ENCODE measurements at regions not wholly inside any gene's neighbourhood (a gene's known extent, or its start where the extent isn't known, plus 50 kb on each side); places are given as distances from the start of the nearest gene placed in this dataset.
A peak's percentile ranks its signal among the peaks of the same experiment; 100 is the strongest.

DNA sequence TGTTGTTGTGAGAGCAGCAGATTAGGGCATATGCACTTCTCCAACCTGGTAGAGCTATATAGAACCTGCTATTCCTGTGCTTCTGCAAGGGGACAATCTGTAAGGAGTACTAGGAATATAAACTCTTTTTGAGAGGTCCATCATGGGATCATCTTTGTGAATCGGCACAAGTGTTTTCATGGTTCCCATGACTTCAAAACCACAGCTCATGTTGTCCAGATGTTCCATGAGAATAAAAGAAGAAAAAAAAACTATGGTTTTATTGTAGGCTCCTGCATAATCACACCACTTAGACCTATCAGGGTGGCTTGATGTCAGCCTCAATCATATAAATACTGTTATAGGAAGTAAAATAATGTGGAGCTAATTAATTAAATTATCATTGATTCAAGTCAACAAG is 311.4 kb upstream of the ATP2B1 start:
- Histone ChIP-seq H3K4me3 (no peak overlapping the region), H3K4me1 (no peaks in the 10 kb centered on the region), H3K9me3 (replicated peaks) (no peaks in the 10 kb centered on the region), H3K27ac (replicated peaks) (no peak overlapping the region), H3K27me3 (ENCODE audit: low read depth) (no peaks in the 10 kb centered on the region), H3K36me3 (no peaks in the 10 kb centered on the region)
- intact Hi-C loops (cut with micrococcal nuclease) = no loop called here
- TF ChIP-seq, protein P1, sequence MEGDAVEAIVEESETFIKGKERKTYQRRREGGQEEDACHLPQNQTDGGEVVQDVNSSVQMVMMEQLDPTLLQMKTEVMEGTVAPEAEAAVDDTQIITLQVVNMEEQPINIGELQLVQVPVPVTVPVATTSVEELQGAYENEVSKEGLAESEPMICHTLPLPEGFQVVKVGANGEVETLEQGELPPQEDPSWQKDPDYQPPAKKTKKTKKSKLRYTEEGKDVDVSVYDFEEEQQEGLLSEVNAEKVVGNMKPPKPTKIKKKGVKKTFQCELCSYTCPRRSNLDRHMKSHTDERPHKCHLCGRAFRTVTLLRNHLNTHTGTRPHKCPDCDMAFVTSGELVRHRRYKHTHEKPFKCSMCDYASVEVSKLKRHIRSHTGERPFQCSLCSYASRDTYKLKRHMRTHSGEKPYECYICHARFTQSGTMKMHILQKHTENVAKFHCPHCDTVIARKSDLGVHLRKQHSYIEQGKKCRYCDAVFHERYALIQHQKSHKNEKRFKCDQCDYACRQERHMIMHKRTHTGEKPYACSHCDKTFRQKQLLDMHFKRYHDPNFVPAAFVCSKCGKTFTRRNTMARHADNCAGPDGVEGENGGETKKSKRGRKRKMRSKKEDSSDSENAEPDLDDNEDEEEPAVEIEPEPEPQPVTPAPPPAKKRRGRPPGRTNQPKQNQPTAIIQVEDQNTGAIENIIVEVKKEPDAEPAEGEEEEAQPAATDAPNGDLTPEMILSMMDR (IDR thresholded peaks at IDR 0.05; ENCODE audit: borderline replicate concordance) = no peak
- no peak for DNase-seq

GRCh38 chr12:90017316-90017715 is 308.7 kb upstream of the ATP2B1 start:
- intact Hi-C loops (cut with micrococcal nuclease) = no loop called here
- H3K9me3 ChIP-seq (replicated peaks) = no peaks in the 10 kb centered on the region
- no peaks in the 10 kb centered on the region for H3K4me1 ChIP-seq
- H3K36me3 ChIP-seq = no peaks in the 10 kb centered on the region
- no peak overlapping the region for H3K27ac ChIP-seq (replicated peaks)
- H3K4me3 ChIP-seq = no peak overlapping the region
- no peaks in the 10 kb centered on the region for H3K27me3 ChIP-seq (ENCODE audit: low read depth)
- TF ChIP-seq, protein P1 (IDR thresholded peaks at IDR 0.05; ENCODE audit: borderline replicate concordance) = no peak
- DNase-seq = no peak

DNA sequence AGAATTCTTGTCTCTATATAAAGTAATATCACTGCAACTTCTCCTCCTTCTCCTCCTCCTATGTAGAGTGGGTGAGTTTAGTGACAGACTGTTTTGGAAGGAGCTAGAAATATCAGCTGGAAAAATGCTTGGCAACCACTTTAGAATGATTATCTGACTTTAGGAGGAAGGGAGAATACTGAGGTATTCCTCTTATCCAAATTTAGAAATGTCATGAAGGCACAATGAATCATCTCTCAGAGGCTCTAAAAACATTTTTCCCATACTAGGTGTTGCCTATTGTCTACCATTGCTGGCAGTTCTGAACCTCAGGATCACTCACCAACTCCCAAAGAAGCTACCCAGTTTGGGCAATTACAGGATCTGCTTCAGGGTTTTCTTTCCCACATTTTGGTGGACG is 306.6 kb upstream of the ATP2B1 start:
- no peak for DNase-seq
- no peaks in the 10 kb centered on the region for H3K36me3 ChIP-seq
- intact Hi-C loops (cut with micrococcal nuclease) = no loop called here
- H3K4me3 ChIP-seq = no peak overlapping the region
- no peaks in the 10 kb centered on the region for H3K4me1 ChIP-seq
- H3K27ac ChIP-seq (replicated peaks) = no peak overlapping the region
- H3K27me3 ChIP-seq (ENCODE audit: low read depth) = no peaks in the 10 kb centered on the region
- TF ChIP-seq, protein P1 (IDR thresholded peaks at IDR 0.05; ENCODE audit: borderline replicate concordance) = no peak
- no peaks in the 10 kb centered on the region for H3K9me3 ChIP-seq (replicated peaks)

- H3K9me3 ChIP-seq (replicated peaks) = no peaks in the 10 kb centered on the region
- H3K4me3 ChIP-seq = no peak overlapping the region
- intact Hi-C loops (cut with micrococcal nuclease) = no loop called here
- H3K4me1 ChIP-seq = no peaks in the 10 kb centered on the region
- H3K27me3 ChIP-seq (ENCODE audit: low read depth) = no peaks in the 10 kb centered on the region
- DNase-seq = no peak
- TF ChIP-seq, protein P1 (IDR thresholded peaks at IDR 0.05; ENCODE audit: borderline replicate concordance) = peak; percentile 15
- no peaks in the 10 kb centered on the region for H3K36me3 ChIP-seq
- H3K27ac ChIP-seq (replicated peaks) = no peak overlapping the region
Measured at GRCh38 chr12:90013409-90013808, 304.8 kb upstream of the ATP2B1 start.

DNA sequence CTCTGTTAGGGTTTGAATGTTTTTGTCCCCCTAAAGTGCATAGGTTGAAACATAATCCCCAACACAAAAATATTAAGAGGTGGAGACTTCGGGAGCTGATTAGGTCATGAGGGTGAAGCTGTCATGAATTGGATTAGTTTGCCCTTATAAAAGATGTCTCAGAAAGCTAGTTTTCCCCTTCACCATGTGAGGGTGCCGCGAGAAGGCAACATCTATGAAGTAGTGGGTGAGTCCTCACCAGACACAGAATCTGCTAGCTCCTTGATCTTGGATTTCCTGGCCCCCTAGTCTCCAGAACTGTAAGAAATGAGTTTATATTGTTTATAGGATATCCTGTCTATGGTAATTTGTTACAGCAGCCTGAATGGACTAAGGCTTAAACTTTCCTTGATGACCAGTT is 301.5 kb upstream of the ATP2B1 start:
- Histone ChIP-seq H3K4me1 (no peaks in the 10 kb centered on the region), H3K27me3 (ENCODE audit: low read depth) (no peaks in the 10 kb centered on the region), H3K9me3 (replicated peaks) (no peaks in the 10 kb centered on the region), H3K27ac (replicated peaks) (no peak overlapping the region), H3K36me3 (no peaks in the 10 kb centered on the region), H3K4me3 (no peak overlapping the region)
- intact Hi-C loops (cut with micrococcal nuclease) = no loop called here
- no peak for DNase-seq
- TF ChIP-seq, protein P1 (IDR thresholded peaks at IDR 0.05; ENCODE audit: borderline replicate concordance) = peak; percentile 16

DNA sequence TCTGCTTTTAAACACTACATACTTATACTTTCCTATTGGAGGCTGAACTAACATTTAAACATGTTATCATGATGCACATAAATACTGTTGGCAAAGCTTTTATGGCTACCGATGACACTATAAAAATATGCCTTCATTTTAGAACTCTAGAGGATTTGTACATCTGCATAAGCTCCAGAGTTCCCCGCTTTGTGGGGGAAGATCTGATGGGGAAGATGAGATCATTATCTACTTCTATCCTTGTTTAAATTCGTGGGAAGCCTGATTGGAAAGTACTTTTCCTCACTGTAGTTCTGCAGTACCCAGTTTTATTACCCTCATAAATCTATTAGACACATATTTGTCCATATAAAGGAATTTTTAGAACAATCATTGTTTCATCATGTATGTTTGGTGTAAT is 299.6 kb upstream of the ATP2B1 start:
- no peaks in the 10 kb centered on the region for H3K4me1 ChIP-seq
- no peak overlapping the region for H3K27ac ChIP-seq (replicated peaks)
- no peak for DNase-seq
- no peak overlapping the region for H3K4me3 ChIP-seq
- no peaks in the 10 kb centered on the region for H3K9me3 ChIP-seq (replicated peaks)
- H3K36me3 ChIP-seq = no peaks in the 10 kb centered on the region
- no peaks in the 10 kb centered on the region for H3K27me3 ChIP-seq (ENCODE audit: low read depth)
- intact Hi-C loops (cut with micrococcal nuclease) = no loop called here
- TF ChIP-seq, protein P1 (IDR thresholded peaks at IDR 0.05; ENCODE audit: borderline replicate concordance) = no peak

All from left ventricle myocardium inferior (tissue), 1 donor.